ENCODE measurements at regions not wholly inside any gene's neighbourhood (a gene's known extent, or its start where the extent isn't known, plus 50 kb on each side); places are given as distances from the start of the nearest gene placed in this dataset.
"Not testable (repeated sequence)": the region's sequence is repeated elsewhere in the genome, so short reads cannot be mapped to it uniquely, and the experiment has no call there.

DNA sequence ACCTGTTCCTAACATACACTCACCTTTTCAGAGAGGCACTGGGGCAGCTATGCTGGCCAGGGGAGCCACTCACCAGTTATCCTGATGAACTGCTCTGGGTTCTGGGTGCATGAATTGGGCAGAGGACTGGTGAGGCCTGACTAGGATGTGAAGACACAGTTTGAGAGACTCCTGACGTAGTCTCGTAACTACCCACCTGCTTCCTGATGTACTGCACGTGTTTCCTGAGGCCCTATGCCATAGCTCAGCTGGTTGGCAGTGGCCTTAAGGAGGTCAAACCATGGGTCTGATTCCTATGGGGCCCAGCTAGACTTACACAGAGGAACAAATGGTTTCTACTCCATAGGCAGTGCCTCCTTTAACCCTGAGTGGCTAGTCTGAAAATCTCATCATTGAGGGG is 351.7 kb upstream of the FRG2C start:
- DNase-seq (ENCODE audit: low read depth in 2 of 2), result not testable (repeated sequence)

DNA sequence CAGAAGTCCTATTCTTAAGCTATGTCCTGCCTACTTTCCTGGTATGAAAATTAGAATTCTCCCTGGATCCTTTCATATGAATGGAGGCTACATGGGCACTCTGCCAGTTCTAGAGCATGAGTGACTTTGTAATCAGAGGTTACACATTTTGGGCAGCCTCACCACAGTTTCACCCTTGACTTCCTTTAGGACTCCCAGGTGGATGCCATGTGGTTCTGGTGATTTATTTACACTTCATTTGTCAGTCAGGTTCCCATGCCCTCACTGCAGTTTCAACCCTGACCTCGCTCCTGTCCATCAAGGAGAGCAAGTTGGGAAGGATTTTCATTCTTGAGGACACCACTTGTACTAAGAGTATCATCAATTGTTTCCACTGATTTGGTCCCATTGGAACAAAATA is 344.4 kb upstream of the FRG2C start:
- peak; percentile 30 to 76 for DNase-seq (ENCODE audit: low read depth in 2 of 2)

DNA sequence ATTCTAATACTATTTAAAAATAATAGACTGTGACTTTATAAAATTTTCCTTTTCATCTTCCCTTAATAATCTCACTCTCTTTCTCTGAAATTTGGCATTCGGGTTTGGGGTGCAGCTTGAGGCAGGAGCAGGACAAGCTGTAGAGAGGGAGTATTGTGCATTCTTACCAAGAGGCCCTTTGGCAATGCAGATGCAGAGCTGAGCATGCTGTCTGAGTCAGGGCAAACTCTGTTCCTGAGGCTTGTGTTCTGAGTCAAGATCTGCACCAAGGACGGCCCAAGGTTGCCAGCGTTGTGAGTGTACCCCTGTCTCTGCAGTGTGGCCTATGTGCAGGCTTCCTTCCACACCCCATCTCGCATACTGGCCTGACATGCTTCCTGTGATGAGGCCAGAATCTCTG is 343.8 kb upstream of the FRG2C start:
- no peak for DNase-seq (ENCODE audit: low read depth in 2 of 2)

DNA sequence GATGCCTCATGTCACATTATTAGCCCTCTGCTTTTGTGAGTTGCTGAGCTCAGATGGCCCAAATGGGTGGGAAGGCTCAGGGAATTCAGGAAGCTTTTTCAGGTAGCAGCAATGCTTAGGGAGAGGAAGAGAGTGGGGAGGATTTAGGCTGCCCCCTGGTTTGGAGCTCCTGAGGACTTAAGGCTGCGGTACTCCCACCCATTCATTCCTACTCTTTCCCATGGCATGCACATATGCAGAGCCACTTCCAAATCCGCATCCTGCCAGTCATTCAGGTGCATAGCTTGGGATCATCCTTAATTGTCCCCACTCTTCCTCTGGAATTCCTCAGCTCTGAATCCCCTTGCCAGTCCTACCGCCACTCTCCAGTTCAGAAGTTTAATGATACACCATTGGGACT is 343.1 kb upstream of the FRG2C start:
- DNase-seq (ENCODE audit: low read depth in 2 of 2), result no peak

DNA sequence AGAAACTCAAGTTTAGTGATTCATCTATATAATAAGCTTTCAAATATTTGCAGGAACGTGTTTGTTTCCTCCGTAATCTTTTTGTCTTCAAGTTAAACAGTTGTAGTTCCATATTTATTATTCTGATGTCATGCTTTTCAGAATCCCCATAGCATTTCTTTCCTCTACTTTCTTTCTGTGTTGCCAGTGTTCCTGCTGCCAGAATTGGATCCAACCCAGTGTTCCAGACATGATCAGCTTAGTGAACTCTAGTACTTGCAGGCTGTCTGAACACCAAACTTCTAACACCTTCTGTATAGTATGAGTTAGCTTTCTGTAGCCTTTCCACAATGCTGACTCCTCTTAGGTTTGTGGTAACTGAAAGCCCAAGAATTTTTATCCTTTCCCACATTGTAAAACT is 340.2 kb upstream of the FRG2C start:
- DNase-seq (ENCODE audit: low read depth in 2 of 2), result not testable (repeated sequence)

DNA sequence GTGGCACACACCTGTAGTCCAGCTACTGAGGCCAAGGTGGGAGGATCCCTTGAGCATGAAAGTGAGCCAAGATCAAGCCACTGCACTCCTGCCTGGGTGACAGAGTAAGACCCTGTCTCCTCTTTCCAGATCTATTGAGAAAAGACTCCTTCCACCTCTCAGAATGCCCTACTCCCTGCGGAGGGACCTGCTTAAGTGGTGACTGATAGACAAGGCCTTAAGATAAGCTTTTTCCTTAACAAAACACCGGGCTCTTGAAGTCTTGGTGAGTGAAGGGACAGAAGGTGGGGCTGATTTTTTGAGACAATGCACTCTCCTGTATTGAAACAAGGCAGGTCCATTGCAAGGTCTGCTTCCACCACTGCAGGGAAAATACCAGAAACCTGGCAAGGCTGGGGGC is 338.4 kb upstream of the FRG2C start:
- DNase-seq (ENCODE audit: low read depth in 2 of 2), result no peak

DNA sequence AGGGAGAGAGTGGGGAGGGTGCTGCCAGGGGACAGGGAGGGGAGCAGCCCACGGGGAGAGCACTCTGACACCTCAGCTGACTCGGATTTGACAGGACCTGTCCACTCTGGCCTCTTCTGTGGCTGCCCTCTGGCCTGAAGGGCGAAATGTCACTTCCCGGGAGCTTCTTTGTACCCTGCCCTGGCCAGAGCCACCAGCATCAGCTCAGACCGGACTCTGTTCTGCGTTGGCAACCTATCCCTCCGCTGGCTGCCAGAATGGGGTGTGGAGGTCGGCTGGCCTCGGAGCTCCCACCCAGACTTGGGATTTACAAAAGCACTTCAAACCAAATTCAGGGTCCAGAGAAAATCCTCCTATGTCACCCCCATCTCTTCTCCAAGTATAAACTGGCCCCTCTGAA is 336.7 kb upstream of the FRG2C start:
- no peak for DNase-seq (ENCODE audit: low read depth in 2 of 2)

DNA sequence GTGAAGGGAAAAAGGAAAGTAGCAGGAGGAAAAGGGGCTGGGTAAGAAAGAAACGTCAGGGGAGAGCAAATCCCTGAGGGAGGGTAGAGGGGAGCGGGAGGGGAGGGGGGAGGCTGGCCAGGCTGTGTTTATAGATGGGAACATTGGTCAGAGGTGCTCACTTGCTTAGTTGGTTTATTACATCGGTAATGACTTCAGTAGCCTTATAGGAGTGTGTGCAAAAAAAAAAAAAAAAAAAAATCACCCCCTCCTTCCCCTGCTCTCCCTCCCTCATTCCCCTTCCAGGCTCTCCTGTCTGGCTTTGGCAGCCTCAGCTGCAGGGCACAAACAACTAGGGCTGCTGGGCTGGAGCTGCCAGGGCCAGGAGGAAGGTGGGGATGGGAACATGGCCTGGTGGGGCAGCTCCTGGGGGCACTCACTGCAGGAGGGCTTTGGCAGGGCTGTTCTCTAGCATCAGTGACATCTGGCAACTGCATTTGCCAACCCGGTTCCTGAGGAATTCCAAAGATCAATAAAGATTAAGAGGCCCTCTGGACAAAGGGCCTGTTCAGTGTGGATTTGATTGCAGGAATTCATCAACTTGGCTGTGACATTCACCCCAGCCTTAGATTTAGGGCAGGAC is 334.5 kb upstream of the FRG2C start:
- DNase-seq (ENCODE audit: low read depth in 2 of 2), result no peak

DNA sequence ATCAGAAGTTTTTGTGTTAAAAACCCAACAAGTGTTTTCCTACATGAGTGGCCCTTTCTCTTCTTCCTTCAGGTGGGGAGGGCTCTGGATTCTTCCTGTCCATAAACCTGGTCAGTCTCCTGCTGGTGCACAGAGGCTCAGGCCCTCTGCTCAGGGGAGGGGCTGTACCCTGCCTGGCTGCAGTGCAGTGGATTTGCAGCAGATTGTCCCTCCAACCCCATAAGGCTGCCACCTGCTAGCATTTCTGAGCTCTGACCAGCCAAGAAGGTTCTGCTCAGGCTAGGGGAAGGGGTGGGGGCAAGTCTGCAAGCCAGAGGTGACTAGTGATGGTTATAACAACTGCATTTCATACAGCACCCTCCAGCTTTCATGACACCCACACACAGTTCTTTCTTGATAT is 333.7 kb upstream of the FRG2C start:
- DNase-seq (ENCODE audit: low read depth in 2 of 2), result not testable (repeated sequence)

DNA sequence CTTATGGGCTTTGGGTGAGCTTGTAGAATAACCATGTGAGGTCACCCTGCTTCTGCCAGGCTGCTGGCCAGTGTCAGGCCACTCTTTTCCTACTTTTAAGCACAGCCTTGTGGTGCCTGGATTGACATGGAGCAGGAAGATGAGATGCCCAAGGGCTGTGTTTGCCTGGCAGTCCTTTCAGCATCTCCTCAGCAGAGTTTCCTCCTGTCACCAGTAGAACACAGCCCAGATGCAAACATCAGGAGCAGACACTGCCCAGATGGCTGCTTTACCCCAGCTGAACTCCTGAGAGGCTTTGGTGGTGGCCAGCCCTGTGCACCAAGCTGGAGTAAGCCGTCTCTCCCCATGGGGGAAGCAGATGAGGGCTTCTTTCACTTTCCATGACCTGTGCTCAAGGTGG is 332.0 kb upstream of the FRG2C start:
- DNase-seq (ENCODE audit: low read depth in 2 of 2), result not testable (repeated sequence)

DNA sequence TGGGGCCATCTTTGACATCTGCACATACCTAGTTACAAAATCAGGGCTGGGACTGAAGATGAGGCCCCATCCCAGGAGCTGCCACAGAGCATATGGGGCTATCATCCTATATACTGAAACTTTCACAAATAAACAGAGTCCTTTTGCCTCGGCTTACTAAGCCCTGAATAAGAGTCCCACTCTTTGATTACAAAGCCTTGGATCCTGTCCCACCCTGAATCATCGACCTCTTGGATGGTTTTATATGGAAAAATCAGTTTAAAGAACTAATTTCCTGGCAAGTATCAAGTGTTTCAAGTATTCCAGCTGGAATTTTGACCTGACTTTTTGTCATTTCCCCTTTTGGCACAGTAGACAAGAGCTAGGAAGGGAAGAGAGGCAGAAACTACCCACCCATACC is 331.3 kb upstream of the FRG2C start:
- DNase-seq (ENCODE audit: low read depth in 2 of 2), result no peak

DNA sequence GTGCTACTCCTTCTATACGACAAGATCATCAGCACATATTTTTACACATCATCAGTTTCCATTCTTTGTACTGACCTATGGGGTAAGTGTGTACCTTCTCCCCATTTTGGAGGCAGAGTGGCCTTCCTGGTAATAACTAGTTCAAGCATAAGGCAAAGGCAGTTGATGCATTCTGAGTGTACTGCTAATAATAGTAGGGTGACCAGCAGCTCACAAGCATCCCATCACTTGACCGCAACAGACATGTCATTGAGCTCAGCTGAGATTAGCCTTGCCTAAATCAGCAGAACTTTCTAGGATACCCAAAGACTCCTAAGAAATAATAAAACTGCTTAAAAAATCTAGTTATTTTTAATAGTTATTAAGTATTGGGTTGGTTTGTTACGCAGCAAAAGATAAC is 329.8 kb upstream of the FRG2C start:
- DNase-seq (ENCODE audit: low read depth in 2 of 2), result no peak

DNA sequence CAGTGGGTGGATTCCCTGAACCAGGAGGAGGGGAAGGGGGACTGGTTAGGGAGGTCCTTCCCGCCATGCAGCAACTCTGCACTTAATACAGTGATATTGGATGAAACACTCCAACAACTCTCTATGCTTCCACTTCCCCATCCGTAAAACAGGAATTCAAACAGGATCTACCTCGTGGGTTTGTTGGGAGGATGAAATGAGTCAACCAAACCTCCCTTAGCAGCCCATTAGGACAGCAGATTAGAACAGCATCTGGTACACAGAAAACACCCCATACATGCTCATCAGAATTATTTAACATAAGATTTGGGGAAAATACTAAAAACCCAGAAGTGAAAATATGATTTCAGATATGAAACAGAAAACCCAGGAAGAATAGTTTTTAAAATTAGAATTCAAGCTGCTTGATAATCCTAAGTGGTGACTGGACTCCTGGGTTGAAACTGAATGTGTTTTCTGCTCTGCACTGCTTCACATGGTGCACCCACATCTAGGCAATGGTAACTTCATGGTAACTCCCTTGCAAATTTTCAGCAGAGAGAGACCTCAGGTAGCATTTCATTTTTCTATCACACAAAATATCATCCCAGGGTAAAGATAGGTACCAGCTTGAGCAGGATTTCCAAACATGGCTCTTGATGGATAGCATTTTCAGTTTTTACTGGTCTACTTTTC is 326.8 kb upstream of the FRG2C start:
- no peak for DNase-seq (ENCODE audit: low read depth in 2 of 2)

DNA sequence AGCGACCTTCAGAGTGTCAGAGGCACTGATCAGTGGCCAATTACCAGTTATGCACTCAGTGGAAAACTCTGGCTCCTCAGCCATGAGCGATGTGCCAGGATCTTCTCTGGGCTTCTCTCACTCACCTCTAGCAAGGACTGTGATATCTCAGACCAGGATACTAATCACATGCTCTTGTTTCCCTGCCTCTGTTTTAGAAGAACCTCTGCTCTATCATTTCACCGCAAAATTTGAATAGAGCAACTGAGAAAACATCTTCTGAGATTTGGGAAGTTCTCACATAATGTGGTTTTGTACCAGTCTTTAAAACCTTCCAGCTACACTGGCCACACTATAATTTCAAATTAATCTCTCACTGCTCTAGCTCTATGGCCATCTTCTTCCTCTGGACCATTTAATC is 325.8 kb upstream of the FRG2C start:
- no peak for DNase-seq (ENCODE audit: low read depth in 2 of 2)

DNA sequence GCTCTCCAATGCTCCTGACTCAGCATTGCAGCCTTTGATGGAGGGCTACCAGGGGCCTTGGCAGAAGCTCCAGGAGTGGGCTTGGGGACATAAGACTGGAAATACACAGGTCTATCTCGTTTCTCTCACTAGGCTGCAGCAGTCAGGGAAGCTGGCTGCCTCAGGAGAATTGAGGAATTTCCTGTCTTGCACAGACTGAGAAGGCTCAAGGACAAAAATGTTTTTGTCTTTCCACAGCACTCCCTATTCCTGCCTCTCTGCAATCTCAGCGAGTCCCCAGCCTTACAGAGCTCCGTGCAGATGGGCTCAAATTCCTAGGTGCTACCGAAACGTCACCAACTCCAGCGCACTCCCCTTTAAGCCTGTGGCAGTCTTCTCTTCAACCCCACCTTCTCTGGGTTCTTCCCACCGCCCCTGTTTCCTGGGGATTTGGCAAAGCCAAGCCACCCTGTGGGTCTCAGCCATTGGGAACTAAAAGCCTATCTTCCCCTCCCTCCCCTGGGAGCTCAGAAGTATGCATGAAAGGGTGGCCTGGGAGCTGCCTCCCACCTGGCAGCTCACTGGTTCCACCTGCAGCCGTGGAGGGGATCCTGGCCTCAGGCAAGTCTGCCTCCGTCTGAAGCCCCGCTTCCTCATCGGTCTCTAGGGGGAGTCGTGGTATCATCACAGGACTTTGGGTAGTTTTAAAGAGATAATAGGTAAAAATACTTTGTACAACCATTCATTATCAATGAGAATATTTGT is 322.6 kb upstream of the FRG2C start:
- no peak for DNase-seq (ENCODE audit: low read depth in 2 of 2)

DNA sequence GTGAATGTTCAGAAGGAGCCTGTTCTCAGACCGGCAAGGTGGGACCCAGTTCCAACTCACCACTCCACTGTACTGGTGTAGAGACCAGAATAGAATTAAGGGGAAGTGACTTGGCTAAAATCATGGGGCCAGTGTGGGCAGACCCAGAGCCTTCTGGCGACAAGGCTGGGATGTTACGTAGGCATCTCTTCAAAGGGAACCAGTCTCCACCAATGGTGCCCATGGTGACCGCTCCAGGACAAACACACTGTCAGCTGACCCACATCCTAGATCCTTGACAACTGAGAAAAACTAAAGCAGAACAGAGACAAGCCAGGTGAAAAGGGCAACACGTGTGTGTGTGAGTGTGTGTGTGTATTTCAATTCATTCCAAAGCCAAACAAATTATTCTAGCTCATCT is 321.7 kb upstream of the FRG2C start:
- DNase-seq (ENCODE audit: low read depth in 2 of 2), result peak; percentile 32 to 58

DNA sequence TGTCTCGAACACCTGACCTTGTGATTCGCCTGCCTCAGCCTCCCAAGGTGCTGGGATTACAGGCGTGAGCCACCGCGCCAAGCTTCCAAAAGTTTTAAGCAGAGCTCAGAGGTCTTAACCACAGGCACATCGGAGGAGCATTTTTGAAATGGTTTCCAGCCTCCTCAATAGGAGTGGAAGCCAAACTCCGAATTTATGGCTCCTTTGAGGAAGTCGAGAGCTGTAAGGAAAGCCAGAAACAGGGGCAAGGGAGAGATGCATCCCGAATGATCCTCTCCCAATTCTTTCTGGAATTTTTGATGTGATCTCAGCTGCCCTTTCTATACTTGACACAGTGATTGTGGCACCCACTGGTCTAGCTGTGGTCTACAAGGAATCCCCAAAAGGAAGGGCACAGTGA is 313.6 kb upstream of the FRG2C start:
- DNase-seq (ENCODE audit: low read depth in 2 of 2), result not testable (repeated sequence)

DNA sequence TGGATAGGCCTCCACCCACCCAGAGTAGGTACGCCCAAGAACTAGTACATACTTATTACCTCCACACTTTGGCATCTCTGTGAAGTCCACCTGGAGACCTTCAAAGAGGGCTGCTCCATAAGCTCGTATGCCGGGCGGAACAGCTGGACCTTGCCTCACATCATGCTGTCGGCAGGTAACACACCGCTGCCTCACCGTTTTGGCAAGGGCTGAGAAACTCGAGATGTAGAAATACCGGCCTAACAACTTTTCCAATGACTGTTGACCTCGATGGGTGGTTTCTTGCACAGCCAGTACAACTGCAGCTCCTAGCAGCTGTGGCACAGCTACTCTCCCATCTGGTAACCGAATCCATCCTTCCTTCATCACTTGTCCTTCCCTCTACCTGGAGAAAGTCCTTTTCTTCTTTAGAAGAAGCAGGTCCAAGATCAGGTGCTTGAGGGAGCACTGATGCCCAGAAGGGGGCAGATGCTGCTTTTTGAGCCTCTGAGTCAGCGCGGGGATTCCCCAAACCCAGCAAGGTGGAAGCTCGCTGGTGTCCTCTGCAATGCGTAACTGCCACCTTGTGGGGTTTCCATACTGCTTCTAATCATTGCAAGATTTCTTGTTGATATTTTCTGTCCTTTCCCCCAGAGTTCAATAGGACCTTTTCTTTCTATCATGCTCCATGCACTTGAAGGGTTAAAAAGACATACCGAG is 301.9 kb upstream of the FRG2C start:
- DNase-seq (ENCODE audit: low read depth in 2 of 2), result not testable (repeated sequence)

DNA sequence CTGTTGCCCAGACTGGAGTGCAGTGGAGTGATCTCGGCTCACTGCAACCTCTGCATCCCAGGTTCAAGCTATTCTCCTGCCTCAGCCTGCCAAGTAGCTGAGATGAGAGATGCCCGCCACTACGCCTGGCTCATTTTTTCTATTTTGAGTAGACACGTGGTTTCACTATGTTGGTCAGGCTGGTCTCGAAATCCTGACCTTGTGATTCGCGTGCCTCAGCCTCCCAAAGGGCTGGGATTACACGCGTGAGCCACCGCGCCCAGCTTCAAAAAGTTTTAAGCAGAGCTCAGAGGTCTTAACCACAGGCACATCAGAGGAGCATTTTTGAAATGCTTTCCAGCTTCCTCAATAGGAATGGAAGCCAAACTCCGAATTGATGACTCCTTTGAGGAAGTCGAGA is 291.2 kb upstream of the FRG2C start:
- DNase-seq (ENCODE audit: low read depth in 2 of 2), result not testable (repeated sequence)

DNA sequence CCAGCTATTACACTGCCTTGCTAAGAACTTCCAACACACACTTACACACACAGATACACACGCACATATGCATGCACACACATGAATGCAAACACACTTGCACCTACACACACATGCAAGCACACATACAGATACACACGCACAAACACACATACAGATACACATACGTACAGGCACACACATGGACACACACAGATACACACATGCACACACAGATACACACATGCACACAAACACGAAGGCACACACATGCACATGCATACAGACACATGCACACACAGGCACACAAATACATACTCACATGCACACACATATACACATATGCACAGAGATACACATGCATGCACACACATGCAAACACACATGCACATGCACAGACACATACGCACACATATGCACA is 284.3 kb upstream of the FRG2C start:
- not testable (repeated sequence) for DNase-seq (ENCODE audit: low read depth in 2 of 2)

DNA sequence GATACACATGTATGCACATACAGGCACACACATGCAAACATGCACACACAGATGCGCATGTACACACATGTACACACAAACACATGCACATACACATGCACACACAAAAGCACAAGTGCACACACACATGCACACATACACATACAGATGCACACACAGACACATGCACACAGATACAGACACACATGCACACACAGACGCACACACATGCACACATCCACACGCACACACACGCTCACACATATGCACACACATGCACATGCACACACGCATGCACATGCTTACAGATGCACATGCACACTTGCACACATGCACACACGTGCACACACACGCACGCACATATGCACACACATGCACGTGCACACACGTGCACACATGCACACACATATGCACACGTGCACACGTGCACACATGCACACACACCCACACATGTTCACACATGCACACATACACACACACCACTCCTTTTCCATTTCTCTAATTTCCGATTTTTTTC is 283.8 kb upstream of the FRG2C start:
- no peak for DNase-seq (ENCODE audit: low read depth in 2 of 2)

DNA sequence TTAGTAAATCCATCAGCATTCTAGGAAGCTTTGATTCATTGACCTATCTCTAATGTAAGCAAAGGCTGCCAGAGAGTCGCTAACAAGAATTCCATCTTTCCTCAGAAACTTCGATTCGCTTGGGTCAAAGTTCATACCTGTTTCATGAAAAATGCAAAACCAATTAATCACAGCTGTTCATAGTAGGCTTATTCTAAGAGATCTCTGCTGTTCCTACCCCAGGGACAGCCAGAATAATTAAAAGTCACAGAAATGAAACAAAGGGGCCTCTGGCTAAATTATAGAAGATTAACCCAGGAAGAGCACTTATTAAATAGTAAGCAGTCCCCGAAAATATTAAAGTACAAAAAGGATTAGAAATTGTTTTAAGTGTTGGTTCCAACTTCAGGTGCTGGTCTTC is 280.1 kb upstream of the FRG2C start:
- DNase-seq (ENCODE audit: low read depth in 2 of 2), result not testable (repeated sequence)

All from dermis microvascular lymphatic vessel endothelial cell (primary cell).